Kidney glomerular epithelial cell (primary cell): ENCODE measurements at regions not wholly inside any gene's neighbourhood (a gene's known extent, or its start where the extent isn't known, plus 50 kb on each side); places are given as distances from the start of the nearest gene placed in this dataset.

ENCODE experiments used
- DNase-seq: peaks from one replicate; lab custom pipeline; 2025; lab: John Stamatoyannopoulos, UW

- no peak for DNase-seq
Observed at GRCh38 chr16:49078104-49078503, 203.5 kb downstream of the CBLN1 start.

- DNase-seq = no peak
Observed at GRCh38 chr16:49075709-49076108, 205.9 kb downstream of the CBLN1 start.

- no peak for DNase-seq
Observed at GRCh38 chr16:49068224-49068623, 213.4 kb downstream of the CBLN1 start.

- no peak for DNase-seq
Observed at GRCh38 chr16:49067776-49068175, 213.9 kb downstream of the CBLN1 start.

- peak; percentile 1 for DNase-seq
Observed at GRCh38 chr16:49061137-49061714, 220.4 kb downstream of the CBLN1 start.

GRCh38 chr16:49060728-49061127, 220.9 kb downstream of the CBLN1 start:
- no peak for DNase-seq

- no peak for DNase-seq
Observed at GRCh38 chr16:49058382-49058781, 223.3 kb downstream of the CBLN1 start.

- no peak for DNase-seq
Observed at GRCh38 chr16:49057936-49058335, 223.7 kb downstream of the CBLN1 start.

- no peak for DNase-seq
Observed at GRCh38 chr16:49057391-49057790, 224.2 kb downstream of the CBLN1 start.

- no peak for DNase-seq
Observed at GRCh38 chr16:49056546-49056945, 225.1 kb downstream of the CBLN1 start.

- DNase-seq = no peak
Observed at GRCh38 chr16:49055824-49056545, 225.7 kb downstream of the CBLN1 start.

- DNase-seq = no peak
Observed at GRCh38 chr16:49055291-49055690, 226.3 kb downstream of the CBLN1 start.

- no peak for DNase-seq
Observed at GRCh38 chr16:49054606-49055005, 227.0 kb downstream of the CBLN1 start.

GRCh38 chr16:49052846-49053245, 228.8 kb downstream of the CBLN1 start:
- DNase-seq = no peak

- no peak for DNase-seq
Observed at GRCh38 chr16:49051576-49051975, 230.1 kb downstream of the CBLN1 start.

- no peak for DNase-seq
Observed at GRCh38 chr16:49050607-49051006, 231.0 kb downstream of the CBLN1 start.

- no peak for DNase-seq
Observed at GRCh38 chr16:49049644-49050043, 232.0 kb downstream of the CBLN1 start.

- no peak for DNase-seq
Observed at GRCh38 chr16:49049191-49049590, 232.4 kb downstream of the CBLN1 start.

GRCh38 chr16:49048557-49048956, 233.1 kb downstream of the CBLN1 start:
- DNase-seq = no peak

GRCh38 chr16:49036126-49036525, 245.5 kb downstream of the CBLN1 start:
- no peak for DNase-seq

GRCh38 chr16:49027420-49027819, 254.2 kb downstream of the CBLN1 start:
- no peak for DNase-seq

- DNase-seq = no peak
Observed at GRCh38 chr16:49026566-49027181, 255.0 kb downstream of the CBLN1 start.

GRCh38 chr16:49024896-49025295, 256.7 kb downstream of the CBLN1 start:
- no peak for DNase-seq

- DNase-seq = no peak
Observed at GRCh38 chr16:49024016-49024415, 257.6 kb downstream of the CBLN1 start.
